ENCODE measurements at regions not wholly inside any gene's neighbourhood (a gene's known extent, or its start where the extent isn't known, plus 50 kb on each side); places are given as distances from the start of the nearest gene placed in this dataset.

- no peak for TF ChIP-seq POLR2A (IDR thresholded peaks at IDR 0.05)
- TF ChIP-seq CTCF (IDR thresholded peaks at IDR 0.05) = no peak
- no peak for TF ChIP-seq POLR2AphosphoS5 (IDR thresholded peaks at IDR 0.05)
- no peak for TF ChIP-seq EP300 (IDR thresholded peaks at IDR 0.05)
Observed at GRCh38 chr12:62045211-62045610, 215.0 kb upstream of the USP15 start.

Data from sigmoid colon (tissue), 4 donors.